Iris pigment epithelial cell (primary cell): ENCODE measurements at regions not wholly inside any gene's neighbourhood (a gene's known extent, or its start where the extent isn't known, plus 50 kb on each side); places are given as distances from the start of the nearest gene placed in this dataset.

Experiments
- DNase-seq: peaks from one replicate; pipeline ENCODE4 v3.0.0-alpha.2; 2011; ENCODE audit warnings: low read depth

GRCh38 chr17:68184816-68185436 is 62.9 kb upstream of the AMZ2 start:
- DNase-seq, result no peak

GRCh38 chr17:68185820-68186219 is 62.0 kb upstream of the AMZ2 start:
- no peak for DNase-seq

- DNase-seq, result no peak
These were observed 57.3 kb upstream of the AMZ2 start for GRCh38 chr17:68190495-68190894.

GRCh38 chr17:68195667-68196393 is 52.0 kb upstream of the AMZ2 start:
- DNase-seq, result no peak

- no peak for DNase-seq
These were observed 51.3 kb upstream of the AMZ2 start for GRCh38 chr17:68196394-68197090.

GRCh38 chr17:68197091-68197996 is 50.5 kb upstream of the AMZ2 start:
- DNase-seq, result no peak

- no peak for DNase-seq
These were observed 49.6 kb upstream of the AMZ2 start for GRCh38 chr17:68197997-68198930.
